HG03095 (cell line): ENCODE measurements at regions not wholly inside any gene's neighbourhood (a gene's known extent, or its start where the extent isn't known, plus 50 kb on each side); places are given as distances from the start of the nearest gene placed in this dataset.
A peak's percentile ranks its signal among the peaks of the same experiment; 100 is the strongest.
"Not testable (repeated sequence)": the region's sequence is repeated elsewhere in the genome, so short reads cannot be mapped to it uniquely, and the experiment has no call there.

Experiments
- ATAC-seq: cut with Tn5 transposase; IDR thresholded peaks from one replicate; pipeline ENCODE4 v1.9.1; 2021; ENCODE audit warnings: moderate library complexity; ENCODE audit not compliant: unreplicated experiment

DNA sequence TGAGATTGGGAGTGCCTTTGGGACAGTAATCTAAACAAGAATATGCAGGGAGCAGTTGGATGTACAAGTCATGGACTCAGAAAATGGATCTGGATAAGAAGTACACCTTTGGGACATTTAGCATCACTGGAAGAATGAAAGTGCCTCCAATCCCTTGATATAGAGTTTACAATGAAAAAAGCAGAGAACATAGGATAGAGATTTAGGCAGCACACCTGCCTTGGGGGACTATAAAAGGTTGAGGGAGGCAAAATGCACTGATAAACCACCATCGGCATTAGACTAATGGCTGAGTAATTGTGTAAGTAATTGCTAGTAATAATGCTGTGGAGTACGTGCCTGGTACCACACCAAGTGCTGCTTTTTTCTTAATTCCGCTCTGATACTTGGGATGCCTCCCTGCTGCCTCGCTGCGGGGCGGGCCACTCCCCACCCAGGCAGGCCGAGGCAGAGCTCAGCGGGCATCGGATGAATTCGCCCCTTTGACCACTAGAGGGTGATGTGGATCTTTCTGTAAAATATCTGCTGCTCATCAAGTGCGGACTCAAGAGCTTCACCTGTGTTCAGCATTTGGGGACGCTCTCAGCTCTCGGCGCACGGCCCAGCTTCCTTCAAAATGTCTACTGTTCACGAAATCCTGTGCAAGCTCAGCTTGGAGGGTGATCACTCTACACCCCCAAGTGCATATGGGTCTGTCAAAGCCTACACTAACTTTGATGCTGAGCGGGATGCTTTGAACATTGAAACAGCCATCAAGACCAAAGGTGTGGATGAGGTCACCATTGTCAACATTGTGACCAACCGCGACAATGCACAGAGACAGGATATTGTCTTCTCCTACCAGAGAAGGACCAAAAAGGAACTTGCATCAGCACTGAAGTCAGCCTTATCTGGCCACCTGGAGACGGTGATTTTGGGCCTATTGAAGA, 99.9 kb downstream of the ANKRD18B start:
- peak; percentile 80 for ATAC-seq

DNA sequence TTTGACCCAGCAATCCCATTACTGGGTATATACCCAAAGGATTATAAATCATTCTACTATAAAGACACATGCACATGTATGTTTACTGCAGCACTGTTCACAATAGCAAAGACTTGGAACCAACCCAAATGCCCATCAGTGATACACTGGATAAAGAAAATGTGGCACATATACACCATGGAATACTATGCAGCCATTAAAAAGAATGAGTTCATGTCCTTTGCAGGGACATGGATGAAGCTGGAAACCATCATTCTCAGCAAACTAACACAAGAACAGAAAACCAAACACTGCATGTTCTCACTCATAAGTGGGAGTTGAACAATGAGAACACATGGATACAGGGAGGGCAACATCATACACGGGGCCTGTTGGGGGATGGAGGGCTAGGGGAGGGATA, 104.3 kb downstream of the ANKRD18B start:
- ATAC-seq: not testable (repeated sequence)

DNA sequence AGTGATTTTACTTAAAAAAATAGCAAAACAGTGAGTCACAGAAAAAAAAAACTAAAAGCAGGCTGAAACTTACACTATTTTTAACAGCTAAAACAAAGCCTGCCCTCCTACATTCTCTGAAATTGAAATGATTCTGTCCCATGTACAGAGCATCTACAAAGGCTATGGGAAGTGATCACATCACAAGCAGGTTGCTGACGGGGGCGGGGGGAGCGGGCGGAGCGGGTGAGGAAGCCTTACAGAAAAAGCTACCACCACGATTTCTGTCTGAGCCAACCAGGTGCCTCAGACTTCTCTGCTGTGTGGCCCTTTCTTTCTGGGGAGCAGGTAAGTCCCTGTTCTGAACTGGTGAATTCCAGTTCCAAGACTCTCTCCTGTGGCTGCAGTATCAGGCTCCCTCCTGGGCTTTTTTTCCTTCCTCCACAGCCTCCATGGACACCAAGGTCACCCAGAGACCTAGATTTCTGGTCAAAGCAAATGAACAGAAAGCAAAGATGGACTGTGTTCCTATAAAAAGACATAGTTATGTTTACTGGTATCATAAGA, 104.9 kb downstream of the ANKRD18B start:
- no peak for ATAC-seq

DNA sequence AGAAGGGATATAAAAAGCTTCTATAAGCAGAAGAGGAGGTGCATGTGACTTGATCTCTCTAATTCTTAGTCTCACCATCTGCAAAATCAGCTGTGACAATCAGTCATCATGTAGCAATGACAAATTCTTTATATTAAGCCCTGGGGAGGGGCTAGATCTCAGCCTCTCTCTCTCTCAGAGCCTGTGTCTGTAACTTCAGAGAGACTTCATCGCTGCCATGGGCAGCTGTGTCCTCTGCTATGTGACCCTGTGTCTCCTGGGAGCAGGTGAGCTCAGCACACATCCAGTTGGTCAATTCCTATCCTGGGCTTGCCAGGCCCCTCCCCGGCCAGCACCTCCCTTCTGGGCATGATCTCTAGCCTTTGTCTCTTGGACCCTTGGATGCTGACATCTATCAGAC, 109.6 kb downstream of the ANKRD18B start:
- ATAC-seq: no peak

DNA sequence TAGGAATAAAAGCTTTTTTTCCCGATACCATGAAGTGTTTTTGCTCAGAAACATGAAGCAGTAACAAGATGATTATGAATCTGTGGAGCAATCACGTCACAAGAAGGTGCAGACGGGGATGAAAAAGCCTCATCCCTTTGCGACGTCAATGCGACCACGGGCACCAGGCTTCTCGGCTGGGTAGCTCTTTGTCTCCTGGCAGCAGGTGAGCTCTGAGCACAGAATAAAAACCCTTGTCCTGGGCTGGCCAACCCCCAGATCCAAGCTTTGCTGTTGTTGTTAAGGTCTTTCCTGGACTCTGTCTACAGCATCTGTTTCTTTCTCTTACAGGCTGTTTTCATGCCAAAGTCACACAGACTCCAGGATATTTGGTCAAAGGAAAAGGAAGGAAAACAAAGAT, 113.8 kb downstream of the ANKRD18B start:
- ATAC-seq: no peak

DNA sequence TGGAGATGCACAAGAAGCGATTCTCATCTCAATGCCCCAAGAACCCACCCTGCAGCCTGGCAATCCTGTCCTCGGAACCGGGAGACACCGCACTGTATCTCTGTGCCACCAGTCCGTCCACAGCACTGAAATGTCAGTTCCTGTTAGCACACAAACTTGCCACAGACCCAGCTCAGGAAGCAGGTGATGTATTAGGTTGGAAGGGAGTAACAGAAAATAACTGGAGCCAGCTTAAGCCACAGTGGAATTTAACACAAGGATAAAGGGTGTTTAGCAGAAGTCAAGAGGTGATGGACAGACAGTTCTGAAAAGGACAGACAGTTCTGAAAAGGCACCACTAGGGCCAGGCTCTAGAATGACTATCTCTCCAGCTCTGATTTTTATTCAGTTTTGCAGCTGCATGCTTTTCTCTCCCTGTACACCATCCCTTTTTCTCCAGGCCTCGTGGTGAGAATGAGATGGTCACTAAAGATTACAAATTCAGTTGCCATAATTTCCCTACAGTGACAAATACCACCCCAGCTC, 114.4 kb downstream of the ANKRD18B start:
- no peak for ATAC-seq

DNA sequence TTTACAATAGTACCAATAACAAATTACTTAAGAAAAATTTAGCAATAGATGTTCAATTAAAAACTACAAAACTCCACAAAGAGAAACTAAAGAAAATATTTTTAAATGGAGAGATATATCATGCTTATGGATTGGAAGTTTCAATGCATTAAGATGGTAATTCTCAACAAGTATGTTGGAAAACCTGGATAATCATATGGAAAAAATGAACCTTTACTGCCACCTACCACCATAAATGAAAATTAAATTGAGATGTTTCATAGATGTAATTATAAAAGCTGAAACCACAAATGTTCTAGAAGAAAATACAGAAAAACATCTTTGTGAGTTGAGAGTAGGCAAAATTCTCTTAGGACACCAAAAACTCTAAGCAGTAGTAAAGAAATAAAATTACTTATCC, 121.7 kb downstream of the ANKRD18B start:
- ATAC-seq: no peak

DNA sequence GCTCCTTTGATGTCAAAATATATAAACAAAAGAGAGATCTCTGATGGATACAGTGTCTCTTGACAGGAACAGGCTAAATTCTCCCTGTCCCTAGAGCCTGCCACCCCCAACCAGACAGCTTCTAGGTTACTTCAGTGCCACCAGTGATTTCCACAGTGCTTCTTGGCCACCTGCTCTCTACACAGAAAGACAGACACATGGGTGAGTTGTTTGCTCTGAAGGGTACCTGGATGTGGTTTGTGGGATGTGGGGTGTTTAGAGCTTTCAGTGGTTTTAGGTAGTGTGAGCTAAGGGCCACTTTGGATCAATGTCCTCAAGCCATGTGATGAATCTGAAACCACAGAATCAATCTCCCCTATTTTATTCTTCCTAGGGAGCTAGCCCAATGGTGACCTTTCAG, 125.4 kb downstream of the ANKRD18B start:
- no peak for ATAC-seq

DNA sequence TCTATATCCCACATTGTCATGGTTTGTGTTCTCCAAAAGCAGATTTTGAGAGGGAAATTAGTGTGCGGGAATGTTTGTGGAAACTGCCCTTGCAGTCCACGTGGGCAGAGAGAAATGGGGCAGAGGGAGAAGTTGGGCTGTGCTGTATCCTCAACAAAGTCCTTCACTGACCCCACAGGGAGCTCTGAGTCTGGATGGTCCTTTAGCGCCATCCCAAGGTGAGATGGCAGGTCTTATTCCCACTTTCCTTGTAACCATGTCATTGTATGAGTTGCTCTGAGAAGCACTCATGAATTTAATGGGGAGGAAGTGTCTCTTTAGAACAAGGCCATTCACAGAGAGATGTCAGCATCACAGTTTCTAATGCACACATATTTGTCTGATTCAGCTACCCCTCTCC, 127.1 kb downstream of the ANKRD18B start:
- no peak for ATAC-seq

DNA sequence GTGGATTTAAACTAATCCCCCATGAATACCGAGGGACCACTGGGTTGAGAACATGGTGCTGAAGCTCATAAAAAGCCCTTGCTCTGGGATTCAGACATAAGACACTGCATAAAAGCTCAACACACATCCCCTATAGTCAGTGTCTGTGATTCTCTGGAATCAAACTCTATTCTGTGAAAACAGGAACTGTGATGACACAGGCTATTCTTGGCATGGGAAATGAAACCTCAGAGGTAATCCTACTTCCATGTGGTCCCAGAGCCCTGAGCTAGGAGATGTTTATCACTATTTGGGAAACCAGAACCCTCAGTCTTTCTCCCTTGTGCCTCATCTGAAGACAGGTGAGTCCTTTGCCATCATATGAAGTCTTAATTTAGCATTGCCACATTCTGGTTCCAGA, 135.4 kb upstream of the PRSS3 start:
- no peak for ATAC-seq

DNA sequence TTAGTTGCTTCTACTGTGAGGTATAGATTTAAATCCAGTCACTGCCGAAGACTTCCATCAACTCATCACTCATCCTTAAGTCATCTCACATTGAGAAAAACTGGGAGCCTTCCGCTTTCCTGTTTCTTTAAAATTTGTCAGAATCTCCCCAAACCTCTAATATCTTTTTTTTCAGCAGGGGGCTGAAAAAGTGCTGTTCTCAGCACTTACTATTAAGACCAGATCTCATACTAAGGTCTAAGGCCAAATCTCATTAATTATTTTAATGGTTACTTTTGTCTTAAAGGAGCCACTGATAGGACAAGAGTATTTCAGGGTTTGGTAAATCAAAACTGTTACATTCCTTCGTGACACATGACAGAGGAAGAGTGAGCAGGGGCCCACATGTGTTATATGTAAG, 134.6 kb upstream of the PRSS3 start:
- no peak for ATAC-seq

DNA sequence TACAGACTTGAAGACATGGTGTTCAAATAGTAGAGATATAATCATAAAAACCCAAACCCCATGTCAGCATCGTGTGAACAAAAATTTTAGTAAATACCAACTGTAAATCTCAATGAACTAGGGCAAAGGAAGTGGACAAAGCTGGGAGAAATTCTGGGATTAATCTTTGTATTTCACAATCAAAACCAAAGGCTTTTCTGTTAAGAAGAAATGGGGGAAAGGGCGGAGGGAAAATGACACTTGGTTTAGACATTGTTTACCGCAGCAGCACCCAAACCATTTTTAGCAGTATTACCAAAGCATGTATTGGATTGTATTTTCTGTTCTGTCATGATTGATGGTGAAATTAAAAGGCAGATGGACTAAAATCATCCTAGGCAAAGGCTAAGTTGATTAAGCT, 134.2 kb upstream of the PRSS3 start:
- no peak for ATAC-seq

DNA sequence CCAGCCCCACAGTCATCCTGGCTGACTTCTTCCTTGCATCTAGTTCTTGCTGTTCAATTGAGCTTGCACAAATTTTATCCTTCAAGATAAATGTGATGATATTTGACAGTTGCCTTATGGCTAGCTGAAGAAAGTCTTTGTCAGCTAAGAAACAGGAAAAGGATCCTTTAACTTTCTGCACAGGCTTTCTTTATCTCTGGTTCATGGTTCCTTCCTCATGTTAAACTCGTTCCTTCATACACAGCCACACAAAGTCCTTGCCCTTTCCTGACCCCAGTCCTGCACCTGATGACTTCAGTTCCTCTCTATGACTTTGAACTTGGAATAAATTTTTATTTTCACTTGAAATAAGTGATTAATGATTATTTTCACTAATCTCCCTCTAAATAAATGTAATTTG, 132.5 kb upstream of the PRSS3 start:
- ATAC-seq: no peak

DNA sequence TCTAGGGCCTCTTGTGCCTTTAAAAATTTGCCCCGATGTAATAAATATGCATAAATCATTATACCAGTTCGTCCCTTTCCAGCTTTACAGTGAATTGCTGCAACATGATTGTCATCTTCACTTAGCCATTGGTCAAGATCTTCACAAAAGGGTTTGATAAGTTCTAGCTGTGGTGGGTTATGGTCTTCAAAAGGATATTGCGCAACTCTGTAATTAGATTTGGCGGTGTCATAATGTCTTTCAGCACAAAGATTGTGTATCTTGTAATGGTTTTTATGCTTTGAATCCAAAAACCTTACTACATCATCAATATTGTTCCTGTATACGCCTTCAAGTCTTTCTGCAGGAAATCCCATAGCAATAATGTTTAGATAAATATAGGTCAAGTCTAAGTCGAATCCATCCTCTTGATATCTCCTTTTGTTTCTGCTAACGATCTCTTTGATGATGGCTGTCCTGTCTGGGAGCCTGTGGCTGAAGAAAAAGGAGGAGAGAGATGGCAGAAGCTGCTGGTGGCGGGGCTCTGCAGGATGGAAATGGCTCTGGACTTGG, 119.1 kb upstream of the PRSS3 start:
- ATAC-seq: not testable (repeated sequence)

DNA sequence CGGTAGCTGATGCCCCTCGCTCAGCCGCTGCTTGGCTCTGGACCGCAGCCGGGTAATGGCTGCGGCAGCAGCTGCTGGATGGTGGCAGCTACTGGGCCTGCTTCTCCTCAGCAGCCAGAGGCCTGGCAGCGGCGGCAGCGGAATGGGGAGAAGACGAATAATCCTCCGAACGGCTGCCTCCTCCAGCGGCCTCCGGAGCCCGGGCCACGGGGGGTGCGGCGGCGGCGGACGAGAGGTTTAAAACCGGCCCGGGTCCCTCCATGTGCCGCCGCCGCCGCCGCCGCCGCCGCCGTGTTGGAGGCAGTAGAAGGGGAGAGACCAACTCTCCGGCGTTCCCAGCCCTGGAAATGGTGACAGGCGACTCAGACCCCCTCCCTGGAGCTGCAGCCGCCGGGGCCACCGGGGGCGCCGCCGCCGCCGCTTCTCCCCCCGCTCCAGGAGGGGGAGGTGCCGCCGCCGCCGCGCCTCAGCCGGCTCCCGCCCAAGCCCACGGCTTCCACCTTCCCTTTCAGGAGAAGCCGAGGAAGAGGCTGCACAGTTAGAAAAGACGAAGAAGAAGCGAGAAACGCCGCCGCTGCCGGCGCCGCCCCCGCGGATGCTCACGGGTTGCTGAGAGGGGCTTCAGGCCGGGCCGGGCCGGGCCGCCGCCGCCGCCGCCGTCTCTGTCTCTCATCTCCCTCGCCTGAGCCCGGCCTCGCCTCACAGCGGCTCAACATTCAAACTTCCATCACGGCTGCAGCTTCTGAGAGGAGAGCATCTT, 118.4 kb upstream of the PRSS3 start:
- ATAC-seq: no peak

DNA sequence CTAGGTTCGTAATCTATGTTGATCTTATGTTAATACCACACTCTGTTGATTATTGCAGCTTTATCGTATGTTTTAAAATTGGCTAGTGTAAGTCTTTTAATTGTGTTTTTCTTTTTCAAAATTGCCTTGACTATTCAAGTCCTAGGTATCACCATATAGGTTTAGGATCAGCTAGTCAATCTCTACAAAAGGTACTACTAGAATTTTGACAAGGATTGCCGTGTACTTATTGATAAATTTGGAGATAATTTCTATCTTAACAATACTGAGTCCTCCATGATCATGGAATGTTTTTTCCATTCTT, 117.9 kb upstream of the PRSS3 start:
- ATAC-seq: no peak

DNA sequence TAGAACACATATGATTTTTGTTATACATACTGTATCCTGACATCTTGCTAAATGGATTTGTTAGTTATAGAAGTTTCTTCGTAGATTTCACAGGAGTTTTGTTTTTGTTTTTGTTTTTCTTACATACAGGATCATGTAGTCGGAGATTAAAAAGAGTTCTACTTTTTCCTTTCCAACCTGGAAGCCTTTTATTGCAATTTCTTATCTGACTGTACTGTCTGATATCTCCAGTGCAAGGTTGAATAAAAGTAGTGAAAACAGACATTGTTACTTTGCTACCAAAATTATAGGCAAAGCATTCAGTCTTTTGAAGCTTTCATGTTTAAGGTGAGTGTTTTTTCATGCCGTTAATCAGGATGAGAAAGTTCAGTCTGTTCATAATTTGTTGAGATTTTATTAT, 117.4 kb upstream of the PRSS3 start:
- ATAC-seq: no peak

DNA sequence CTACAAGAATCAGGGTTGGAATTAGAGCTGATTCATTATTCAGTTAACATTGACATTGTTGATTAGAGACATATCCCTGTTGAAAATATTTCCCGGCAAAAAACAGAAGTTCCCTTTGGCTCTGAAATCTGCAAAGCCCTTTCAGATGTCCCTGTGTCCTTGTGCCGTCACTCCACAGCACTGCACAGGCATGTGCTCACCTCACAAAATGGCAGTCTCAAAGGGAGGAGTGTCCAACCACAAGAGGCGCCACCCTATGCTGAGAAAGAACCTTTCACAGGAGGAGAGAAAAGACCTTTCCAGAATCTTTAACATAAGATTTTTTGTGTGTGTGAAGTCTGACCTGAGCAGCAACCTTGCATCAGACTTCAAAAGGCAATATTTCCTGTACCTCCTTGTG, 112.8 kb upstream of the PRSS3 start:
- no peak for ATAC-seq

DNA sequence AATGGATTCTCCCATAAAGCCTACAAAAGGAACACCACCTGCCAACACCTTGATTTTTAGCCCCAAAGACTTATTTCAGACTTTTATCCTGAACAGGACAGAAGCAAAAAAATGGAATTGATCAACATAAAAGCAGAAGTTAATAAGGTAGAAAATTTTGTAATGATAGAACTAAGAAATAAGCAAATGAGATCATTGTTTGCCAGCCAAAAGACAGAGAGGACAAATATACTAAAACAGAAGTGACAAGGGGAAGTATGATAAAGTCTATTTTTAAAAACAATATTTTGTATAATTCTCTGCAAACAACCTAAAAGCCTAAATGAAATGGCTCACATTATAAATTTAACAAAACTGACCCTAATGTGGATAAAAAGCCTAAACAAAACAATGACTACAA, 110.5 kb upstream of the PRSS3 start:
- ATAC-seq: no peak

DNA sequence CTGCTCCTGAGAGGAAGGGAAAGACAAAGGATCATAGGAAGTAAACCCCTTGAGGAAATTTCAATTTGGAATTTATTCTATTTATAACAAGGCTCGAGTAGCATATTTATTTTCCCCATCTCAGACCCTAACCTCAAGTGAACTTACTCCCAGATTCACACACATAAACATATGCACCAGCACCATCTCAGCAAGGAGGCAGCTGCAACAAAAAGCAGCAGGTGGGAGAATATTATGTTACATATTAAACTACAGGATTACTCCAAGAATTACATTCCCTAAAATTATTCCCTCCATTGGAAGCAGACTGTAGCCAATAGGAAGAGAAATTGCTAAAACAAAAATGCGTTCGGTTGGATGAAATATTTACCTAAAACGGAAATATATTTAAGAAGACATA, 108.4 kb upstream of the PRSS3 start:
- ATAC-seq: no peak

DNA sequence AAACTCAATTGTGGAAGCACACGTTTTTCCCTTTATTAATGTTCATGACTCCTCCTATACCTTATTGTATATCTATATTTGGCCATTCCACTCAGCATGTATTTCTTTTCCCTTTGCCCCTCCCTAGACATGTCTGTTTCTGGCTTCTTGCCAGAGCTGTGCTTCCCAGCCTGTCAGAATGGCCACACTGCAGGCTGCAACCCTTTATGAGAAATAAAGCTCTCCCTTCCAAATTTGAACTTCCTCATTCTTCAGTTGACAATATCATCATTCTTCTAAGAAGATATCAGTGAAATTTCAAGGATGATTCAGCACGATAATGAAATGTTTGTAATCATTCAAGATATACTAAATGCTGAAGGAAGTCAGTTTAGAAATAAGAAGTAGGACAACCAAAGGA, 107.6 kb upstream of the PRSS3 start:
- no peak for ATAC-seq
